Vagina (tissue), 2 donors: ENCODE measurements at regions not wholly inside any gene's neighbourhood (a gene's known extent, or its start where the extent isn't known, plus 50 kb on each side); places are given as distances from the start of the nearest gene placed in this dataset.

ENCODE experiments used
- DNase-seq, 2 donors: peaks; one replicate each; pipeline ENCODE4 v3.0.0-alpha.2; 2017; ENCODE audit errors: extremely low spot score in 2 of 2
- H3K27ac ChIP-seq: fragments of 200-600 bp; sonication (generic); one replicate; pipeline ENCODE4 v1.5.1; 2019
- H3K27me3 ChIP-seq: fragments of 200-600 bp; sonication (generic); one replicate; pipeline ENCODE4 v1.5.1; 2019
- H3K36me3 ChIP-seq, 2 donors: fragments of 200-600 bp; sonication (generic); one replicate each; pipeline ENCODE4 v1.5.1; 2017 to 2019
- H3K4me1 ChIP-seq: fragments of 200-600 bp; sonication (generic); one replicate; pipeline ENCODE4 v1.5.1; 2019
- H3K4me3 ChIP-seq, 2 donors: fragments of 200-600 bp; sonication (generic); 1 replicate in 1 of 2; 2 replicates in 1 of 2; pipeline ENCODE4 v1.5.1; 2016 to 2019
- H3K9me3 ChIP-seq: fragments of 200-600 bp; sonication (generic); one replicate; pipeline ENCODE4 v1.5.1; 2019
- CTCF ChIP-seq, 3 experiments: fragments of 450-650 bp in 2 of 3; fragments of 200-600 bp in 1 of 3; sonication (generic) in 1 of 3; IDR thresholded peaks; one replicate each; pipeline ENCODE4 v1.5.1; 2017 to 2019; ENCODE audit warnings: antibody characterized with exemption in 3 of 3, mild to moderate bottlenecking in 2 of 3, moderate library complexity in 2 of 3
- POLR2A ChIP-seq, 2 donors: fragments of 450-650 bp; IDR thresholded peaks; one replicate each; pipeline ENCODE4 v1.6.1; 2017; ENCODE audit warnings: antibody characterized with exemption in 2 of 2, mild to moderate bottlenecking in 2 of 2, moderate library complexity in 2 of 2
- POLR2AphosphoS5 ChIP-seq, 2 donors: sonication (generic); formaldehyde crosslinking; IDR thresholded peaks; one replicate each; pipeline ENCODE4 v1.9.0; 2017; ENCODE audit warnings: antibody characterized with exemption in 2 of 2, mild to moderate bottlenecking in 2 of 2, low read depth in 1 of 2; ENCODE audit not compliant: insufficient read depth in 1 of 2
- intact Hi-C: fragments of 100-400 bp; cut with DNase I; formaldehyde crosslinking; loops from one replicate; pipeline ENCODE4 v1.15.1; 2023

DNA sequence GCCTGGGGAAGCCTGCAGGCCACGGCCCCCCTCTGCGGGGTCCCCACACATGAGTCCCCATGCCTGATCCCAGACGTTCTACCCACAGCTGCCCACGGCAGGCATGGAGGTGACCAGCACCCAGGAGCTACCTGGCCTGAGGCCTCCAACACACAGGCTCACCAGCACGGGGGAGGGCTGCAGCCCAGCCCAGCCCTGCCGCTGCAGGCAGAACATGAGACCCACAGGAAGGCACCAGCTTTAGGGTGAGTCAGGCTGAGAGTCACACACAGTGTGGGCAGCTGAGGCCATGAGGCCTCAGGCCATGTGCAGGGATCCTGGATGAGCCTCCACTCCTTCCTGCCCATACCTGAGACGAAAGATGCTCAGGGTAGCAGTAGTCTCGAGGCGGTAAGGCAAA, 121.1 kb downstream of the PSMG1 start:
- intact Hi-C loops: no loop called here
- DNase-seq: no peak
- no peak for TF ChIP-seq POLR2AphosphoS5 (IDR thresholded peaks at IDR 0.05; ENCODE audit: insufficient read depth in 1 of 2, low read depth in 1 of 2)
- TF ChIP-seq POLR2A (IDR thresholded peaks at IDR 0.05): no peak
- no peak for TF ChIP-seq CTCF (IDR thresholded peaks at IDR 0.05)
- Histone ChIP-seq H3K27ac (no peak overlapping the region), H3K36me3 (no peaks in the 10 kb centered on the region), H3K9me3 (no peaks in the 10 kb centered on the region), H3K4me1 (peaks cover 8% of the 10 kb centered on the region), H3K27me3 (no peaks in the 10 kb centered on the region), H3K4me3 (no peak overlapping the region)

DNA sequence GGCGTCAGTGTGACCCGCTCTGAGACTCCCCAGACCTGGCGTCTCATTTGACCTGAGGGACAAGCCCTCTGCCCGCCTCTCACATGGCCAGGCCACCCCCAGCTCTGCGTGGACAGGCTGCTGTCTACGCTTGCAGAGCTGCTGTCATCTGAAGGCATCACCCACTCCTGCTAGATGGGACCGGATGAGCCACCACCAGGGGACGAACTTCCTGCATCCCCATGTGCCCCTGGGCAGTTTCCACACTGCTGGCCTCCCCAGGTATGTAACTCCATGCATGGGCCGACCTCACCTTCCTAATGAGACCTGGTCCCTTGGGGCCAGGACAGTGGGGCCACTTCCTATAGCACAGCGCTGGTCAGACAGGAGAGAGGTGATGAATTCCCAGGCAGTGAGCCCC, 121.5 kb downstream of the PSMG1 start:
- intact Hi-C loops: no loop called here
- H3K36me3 ChIP-seq: no peaks in the 10 kb centered on the region
- TF ChIP-seq POLR2A (IDR thresholded peaks at IDR 0.05): no peak
- no peaks in the 10 kb centered on the region for H3K9me3 ChIP-seq
- H3K27ac ChIP-seq: no peak overlapping the region
- H3K4me1 ChIP-seq: peaks cover 5% of the 10 kb centered on the region
- no peaks in the 10 kb centered on the region for H3K27me3 ChIP-seq
- no peak for DNase-seq
- H3K4me3 ChIP-seq: no peak overlapping the region

- H3K27me3 ChIP-seq: no peaks in the 10 kb centered on the region
- TF ChIP-seq POLR2AphosphoS5 (IDR thresholded peaks at IDR 0.05; ENCODE audit: insufficient read depth in 1 of 2, low read depth in 1 of 2) (no peak), POLR2A (IDR thresholded peaks at IDR 0.05) (no peak), CTCF (IDR thresholded peaks at IDR 0.05) (no peak)
- H3K9me3 ChIP-seq: no peaks in the 10 kb centered on the region
- intact Hi-C loops: no loop called here
- DNase-seq: no peak
- no peaks in the 10 kb centered on the region for H3K4me1 ChIP-seq
- H3K27ac ChIP-seq: no peak overlapping the region
- no peak overlapping the region for H3K4me3 ChIP-seq
- no peaks in the 10 kb centered on the region for H3K36me3 ChIP-seq
These were observed 122.7 kb downstream of the PSMG1 start for GRCh38 chr21:39060485-39061083.

GRCh38 chr21:39057121-39057520, 126.1 kb downstream of the PSMG1 start:
- TF ChIP-seq POLR2AphosphoS5 (IDR thresholded peaks at IDR 0.05; ENCODE audit: insufficient read depth in 1 of 2, low read depth in 1 of 2) (no peak), POLR2A (IDR thresholded peaks at IDR 0.05) (no peak), CTCF (IDR thresholded peaks at IDR 0.05) (no peak)
- Histone ChIP-seq H3K9me3 (no peaks in the 10 kb centered on the region), H3K4me1 (peaks cover 6% of the 10 kb centered on the region), H3K4me3 (no peak overlapping the region), H3K36me3 (no peaks in the 10 kb centered on the region), H3K27ac (no peak overlapping the region), H3K27me3 (no peaks in the 10 kb centered on the region)
- DNase-seq: no peak
- intact Hi-C loops: loop anchor here (10.0 kb wide), 1 partner anchor 1848 kb away; no protein-coding TSS in a partner anchor

DNA sequence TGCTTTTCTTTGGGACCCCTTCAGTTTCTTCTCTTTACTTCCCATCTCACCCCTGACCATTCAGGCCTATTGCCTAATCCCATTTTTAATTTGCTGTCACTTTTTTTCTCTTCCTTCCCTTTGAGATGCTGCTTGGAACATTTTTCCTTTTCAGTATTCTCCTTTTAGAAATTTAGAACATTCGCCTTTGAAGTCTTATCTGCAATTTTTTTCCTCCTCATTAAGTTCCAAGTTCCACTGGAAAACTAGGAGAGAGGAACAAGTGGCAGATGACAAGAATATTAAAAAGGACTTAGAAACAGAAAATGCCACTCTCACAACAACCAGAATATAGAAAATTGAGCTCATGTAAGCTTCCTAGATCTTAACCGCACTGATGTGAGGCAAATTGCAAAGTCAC, 126.6 kb downstream of the PSMG1 start:
- intact Hi-C loops: loop anchor here (10.0 kb wide), 1 partner anchor 1848 kb away; no protein-coding TSS in a partner anchor
- H3K27ac ChIP-seq: no peak overlapping the region
- no peak overlapping the region for H3K4me3 ChIP-seq
- TF ChIP-seq POLR2A (IDR thresholded peaks at IDR 0.05) (no peak), CTCF (IDR thresholded peaks at IDR 0.05) (no peak), POLR2AphosphoS5 (IDR thresholded peaks at IDR 0.05; ENCODE audit: insufficient read depth in 1 of 2, low read depth in 1 of 2) (no peak)
- no peak for DNase-seq
- peaks cover 8% of the 10 kb centered on the region for H3K4me1 ChIP-seq
- H3K9me3 ChIP-seq: no peaks in the 10 kb centered on the region
- H3K36me3 ChIP-seq: no peaks in the 10 kb centered on the region
- H3K27me3 ChIP-seq: no peaks in the 10 kb centered on the region
